Smooth muscle cell (in vitro differentiated cells): ENCODE measurements at regions not wholly inside any gene's neighbourhood (a gene's known extent, or its start where the extent isn't known, plus 50 kb on each side); places are given as distances from the start of the nearest gene placed in this dataset.

Experiments used
- DNase-seq: peaks from one replicate; lab custom pipeline; 2025; ENCODE audit not compliant: unreplicated experiment; lab: John Stamatoyannopoulos, UW
- H2AFZ ChIP-seq: fragments of 200-600 bp; sonication (generic); 2 replicates; pipeline ENCODE4 v1.6.0; 2016; ENCODE audit warnings: antibody characterized with exemption, low read depth, mild to moderate bottlenecking
- H3F3A ChIP-seq: fragments of 200-600 bp; sonication (generic); 2 replicates; pipeline ENCODE4 v1.6.0; 2017; ENCODE audit warnings: antibody characterized with exemption, low read depth
- H3K27ac ChIP-seq: fragments of 200-600 bp; sonication (generic); 2 replicates; pipeline ENCODE4 v1.5.1; 2016; ENCODE audit warnings: low read depth, mild to moderate bottlenecking
- H3K27me3 ChIP-seq: fragments of 200-600 bp; sonication (generic); 2 replicates; pipeline ENCODE4 v1.6.1; 2016; ENCODE audit warnings: low read depth, mild to moderate bottlenecking
- H3K36me3 ChIP-seq: fragments of 200-600 bp; sonication (generic); 2 replicates; pipeline ENCODE4 v1.5.1; 2016; ENCODE audit warnings: low read depth
- H3K4me1 ChIP-seq: fragments of 200-600 bp; sonication (generic); 2 replicates; pipeline ENCODE4 v1.5.1; 2016; ENCODE audit warnings: low read depth
- H3K4me2 ChIP-seq: fragments of 200-600 bp; sonication (generic); 2 replicates; pipeline ENCODE4 v1.6.0; 2016; ENCODE audit warnings: mild to moderate bottlenecking
- H3K4me3 ChIP-seq: fragments of 200-600 bp; sonication (generic); 2 replicates; pipeline ENCODE4 v1.5.1; 2016; ENCODE audit warnings: mild to moderate bottlenecking
- H3K79me2 ChIP-seq: fragments of 200-600 bp; sonication (generic); 2 replicates; pipeline ENCODE4 v1.6.0; 2016; ENCODE audit warnings: low read depth, mild to moderate bottlenecking
- H3K9ac ChIP-seq: fragments of 200-600 bp; sonication (generic); 2 replicates; pipeline ENCODE4 v1.6.0; 2016; ENCODE audit warnings: low read depth
- H3K9me3 ChIP-seq: fragments of 200-600 bp; sonication (generic); replicated peaks from 2 replicates; pipeline ENCODE4 v1.5.1; 2016; ENCODE audit warnings: low read depth
- H4K20me1 ChIP-seq: fragments of 200-600 bp; sonication (generic); 2 replicates; pipeline ENCODE4 v1.6.0; 2016; ENCODE audit warnings: low read depth
- WGBS: methylation state at CpG from one replicate; pipeline ENCODE4 v1.1.7; 2016; ENCODE audit warnings: low lambda C conversion rate; 5-methylcytosine and 5-hydroxymethylcytosine counted together
- TF ChIP-seq, protein P1 (sequence below): fragments of 200-600 bp; sonication (generic); IDR thresholded peaks from 2 replicates; pipeline ENCODE4 v1.5.1; 2017; ENCODE audit warnings: borderline replicate concordance, mild to moderate bottlenecking, antibody characterized with exemption; ENCODE audit not compliant: insufficient read depth, poor library complexity, severe bottlenecking

DNA sequence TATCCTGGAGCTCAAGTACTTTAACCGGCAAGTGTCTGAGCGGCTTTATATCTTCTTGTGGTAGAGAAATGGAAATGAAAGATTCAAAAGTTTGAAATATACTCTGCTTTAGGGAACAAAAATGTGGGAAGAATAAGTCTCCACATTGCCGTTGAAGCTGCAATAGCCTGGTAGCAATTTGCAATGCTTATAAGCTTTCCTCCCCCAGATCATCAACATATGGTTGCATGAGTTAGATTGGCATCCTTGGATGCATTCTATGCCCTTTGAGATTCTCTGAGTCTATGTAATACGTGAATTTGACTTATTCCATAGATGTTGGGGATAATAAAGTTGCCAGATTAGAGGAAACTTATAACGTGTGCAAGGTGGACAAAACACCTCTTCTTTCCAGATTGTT, 86.1 kb upstream of the KCNK1 start:
- Histone ChIP-seq H3K9me3 (no peaks in the 10 kb centered on the region), H3K4me3 (no peak overlapping the region), H3K27me3 (no peaks in the 10 kb centered on the region), H3K36me3 (no peaks in the 10 kb centered on the region), H3K4me1 (peaks cover 8% of the 10 kb centered on the region), H3K79me2 (no peaks in the 10 kb centered on the region), H2AFZ (no peak overlapping the region), H3F3A (no peaks in the 10 kb centered on the region), H3K9ac (no peak overlapping the region), H4K20me1 (no peaks in the 10 kb centered on the region), H3K27ac (no peak overlapping the region), H3K4me2 (no peak overlapping the region)
- TF ChIP-seq, protein P1, sequence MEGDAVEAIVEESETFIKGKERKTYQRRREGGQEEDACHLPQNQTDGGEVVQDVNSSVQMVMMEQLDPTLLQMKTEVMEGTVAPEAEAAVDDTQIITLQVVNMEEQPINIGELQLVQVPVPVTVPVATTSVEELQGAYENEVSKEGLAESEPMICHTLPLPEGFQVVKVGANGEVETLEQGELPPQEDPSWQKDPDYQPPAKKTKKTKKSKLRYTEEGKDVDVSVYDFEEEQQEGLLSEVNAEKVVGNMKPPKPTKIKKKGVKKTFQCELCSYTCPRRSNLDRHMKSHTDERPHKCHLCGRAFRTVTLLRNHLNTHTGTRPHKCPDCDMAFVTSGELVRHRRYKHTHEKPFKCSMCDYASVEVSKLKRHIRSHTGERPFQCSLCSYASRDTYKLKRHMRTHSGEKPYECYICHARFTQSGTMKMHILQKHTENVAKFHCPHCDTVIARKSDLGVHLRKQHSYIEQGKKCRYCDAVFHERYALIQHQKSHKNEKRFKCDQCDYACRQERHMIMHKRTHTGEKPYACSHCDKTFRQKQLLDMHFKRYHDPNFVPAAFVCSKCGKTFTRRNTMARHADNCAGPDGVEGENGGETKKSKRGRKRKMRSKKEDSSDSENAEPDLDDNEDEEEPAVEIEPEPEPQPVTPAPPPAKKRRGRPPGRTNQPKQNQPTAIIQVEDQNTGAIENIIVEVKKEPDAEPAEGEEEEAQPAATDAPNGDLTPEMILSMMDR, result no peak
- DNase-seq, result no peak
- 90% methylated on average over 5 of the region's 5 CpGs for WGBS

DNA sequence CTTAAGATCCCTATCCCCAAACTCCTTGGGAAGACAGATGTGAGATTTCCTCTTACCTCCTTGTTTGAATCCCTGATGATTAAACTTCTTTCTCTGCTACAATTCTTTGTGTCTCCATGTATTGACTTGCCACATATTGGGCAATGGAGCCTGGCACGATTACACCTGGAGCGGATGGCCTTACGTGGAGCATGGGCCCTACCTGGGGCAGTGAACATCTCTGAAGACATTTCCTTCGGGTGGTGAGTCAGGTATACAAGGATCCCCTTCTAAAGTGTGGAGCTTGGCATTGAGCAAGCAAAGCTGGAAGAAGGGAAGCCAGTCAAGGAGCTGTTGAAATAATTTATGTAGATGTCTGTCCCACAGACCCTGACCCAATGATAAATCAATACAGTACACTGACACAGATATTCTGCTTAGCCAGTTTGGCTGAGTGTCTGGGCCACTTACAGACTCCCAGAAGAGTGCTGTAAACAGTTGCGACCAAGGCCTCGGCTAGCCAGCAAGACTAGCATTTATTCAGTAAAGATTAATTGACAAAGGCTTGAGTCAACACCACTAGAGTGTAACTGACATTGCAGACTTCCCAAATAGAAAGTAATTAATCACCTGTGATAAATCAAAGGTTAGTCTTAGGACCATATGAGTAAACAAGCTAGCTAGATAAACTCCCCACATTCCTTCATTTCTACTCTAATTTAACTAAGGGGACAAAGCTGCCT, 83.1 kb upstream of the KCNK1 start:
- Histone ChIP-seq H3K36me3 (no peaks in the 10 kb centered on the region), H3K27me3 (no peaks in the 10 kb centered on the region), H3K4me2 (no peak overlapping the region), H3K27ac (no peak overlapping the region), H3K4me1 (no peaks in the 10 kb centered on the region), H2AFZ (no peak overlapping the region), H3K4me3 (no peak overlapping the region), H3K9ac (no peak overlapping the region), H4K20me1 (no peaks in the 10 kb centered on the region), H3F3A (no peaks in the 10 kb centered on the region), H3K9me3 (no peaks in the 10 kb centered on the region), H3K79me2 (no peaks in the 10 kb centered on the region)
- TF ChIP-seq, protein P1, result no peak
- no peak for DNase-seq
- 98% methylated on average over 6 of the region's 6 CpGs for WGBS

DNA sequence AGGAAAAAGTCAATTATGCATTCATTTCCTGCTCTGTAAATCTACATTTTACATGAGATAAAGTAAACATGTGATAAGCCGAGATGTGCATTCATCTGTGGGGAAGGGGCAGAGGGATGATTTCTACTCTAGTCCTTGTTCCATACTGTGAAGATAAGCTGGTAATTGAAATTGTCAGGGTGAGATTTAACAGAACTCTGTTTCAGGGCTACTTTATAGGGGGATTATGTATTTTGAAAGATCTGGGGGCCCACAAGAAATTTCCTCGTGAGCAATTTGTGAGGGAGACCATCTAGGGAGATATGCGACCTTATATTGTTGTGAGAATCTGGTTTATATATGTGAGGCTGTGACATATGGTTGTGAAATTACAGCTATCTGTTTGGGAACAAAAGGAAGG, 73.1 kb upstream of the KCNK1 start:
- no peaks in the 10 kb centered on the region for H3K79me2 ChIP-seq
- H3K9me3 ChIP-seq, result no peaks in the 10 kb centered on the region
- H3K4me1 ChIP-seq, result no peaks in the 10 kb centered on the region
- no peak overlapping the region for H3K4me3 ChIP-seq
- no peaks in the 10 kb centered on the region for H3K36me3 ChIP-seq
- H2AFZ ChIP-seq, result peak overlapping the region; percentile 49
- TF ChIP-seq, protein P1, result no peak
- DNase-seq, result no peak
- WGBS, result 13% methylated on average over 3 of the region's 3 CpGs
- H4K20me1 ChIP-seq, result no peaks in the 10 kb centered on the region
- H3K27ac ChIP-seq, result peak overlapping the region; percentile 54
- no peak overlapping the region for H3K9ac ChIP-seq
- H3K27me3 ChIP-seq, result no peaks in the 10 kb centered on the region
- H3K4me2 ChIP-seq, result peak overlapping the region; percentile 41
- H3F3A ChIP-seq, result peaks cover 19% of the 10 kb centered on the region
